ENCODE measurements at regions not wholly inside any gene's neighbourhood (a gene's known extent, or its start where the extent isn't known, plus 50 kb on each side); places are given as distances from the start of the nearest gene placed in this dataset.

DNA sequence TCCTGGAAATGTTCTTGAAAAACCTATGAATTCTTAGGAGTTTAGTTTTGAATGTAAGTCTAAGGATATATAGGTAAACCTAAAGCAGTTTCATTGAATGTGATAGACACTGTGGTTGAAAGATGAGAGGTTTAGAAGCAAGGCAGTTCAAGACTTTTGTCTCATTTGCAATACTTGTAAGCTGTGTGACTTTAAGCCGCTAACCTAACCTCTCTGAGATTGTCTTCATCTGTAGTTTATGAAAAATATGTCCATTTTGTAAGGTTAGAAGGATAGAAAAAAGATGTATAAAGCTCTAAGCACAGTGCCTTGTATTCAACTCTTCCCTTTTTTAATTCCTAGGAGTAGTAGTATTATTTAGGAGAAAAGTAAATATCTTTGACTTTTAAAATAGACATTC lies 306.6 kb upstream of the ARRDC4 start:
- no peak for DNase-seq

GRCh38 chr15:97654481-97655076 lies 305.9 kb upstream of the ARRDC4 start:
- no peak for DNase-seq

DNA sequence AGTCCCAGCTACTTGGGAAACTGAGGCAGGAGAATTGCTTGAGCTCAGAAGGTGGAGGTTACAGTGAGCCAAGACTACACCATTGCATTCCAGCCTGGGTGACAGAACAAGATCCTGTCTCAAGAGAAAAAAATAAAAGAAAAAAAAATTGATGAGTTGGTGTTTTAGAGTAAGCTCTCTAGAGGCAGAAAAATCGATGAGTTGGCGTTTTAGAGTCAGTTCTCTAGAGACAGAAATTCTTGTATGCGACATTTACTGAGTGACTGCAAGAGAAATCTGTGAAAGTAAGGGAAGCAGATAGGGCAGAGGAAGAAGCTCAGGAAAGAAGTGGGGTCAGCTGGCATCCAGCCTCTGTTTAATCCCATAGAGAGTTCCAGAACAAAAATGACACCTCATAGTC lies 298.7 kb upstream of the ARRDC4 start:
- no peak for DNase-seq

DNA sequence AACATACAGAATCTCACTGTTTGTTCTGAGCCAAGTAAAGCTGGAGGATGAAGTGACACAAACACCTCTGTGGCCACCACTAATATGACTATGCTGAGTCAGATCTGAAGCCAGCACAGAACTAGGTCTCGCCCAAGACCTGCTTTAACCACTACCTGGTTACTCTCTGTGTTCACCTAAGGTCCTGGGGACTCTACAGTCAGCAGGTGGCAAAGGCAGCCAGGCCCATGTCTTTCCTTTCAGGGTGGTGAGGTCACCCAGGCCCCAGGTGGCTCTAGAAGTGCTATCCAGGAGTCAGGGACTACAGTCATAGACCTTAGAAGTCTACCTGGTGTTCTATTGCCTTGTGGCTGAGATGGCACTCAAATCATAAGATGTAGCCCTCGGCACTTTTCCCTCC lies 287.9 kb upstream of the ARRDC4 start:
- no peak for DNase-seq

- no peak for DNase-seq
These were observed 281.8 kb upstream of the ARRDC4 start for GRCh38 chr15:97678656-97679055.

DNA sequence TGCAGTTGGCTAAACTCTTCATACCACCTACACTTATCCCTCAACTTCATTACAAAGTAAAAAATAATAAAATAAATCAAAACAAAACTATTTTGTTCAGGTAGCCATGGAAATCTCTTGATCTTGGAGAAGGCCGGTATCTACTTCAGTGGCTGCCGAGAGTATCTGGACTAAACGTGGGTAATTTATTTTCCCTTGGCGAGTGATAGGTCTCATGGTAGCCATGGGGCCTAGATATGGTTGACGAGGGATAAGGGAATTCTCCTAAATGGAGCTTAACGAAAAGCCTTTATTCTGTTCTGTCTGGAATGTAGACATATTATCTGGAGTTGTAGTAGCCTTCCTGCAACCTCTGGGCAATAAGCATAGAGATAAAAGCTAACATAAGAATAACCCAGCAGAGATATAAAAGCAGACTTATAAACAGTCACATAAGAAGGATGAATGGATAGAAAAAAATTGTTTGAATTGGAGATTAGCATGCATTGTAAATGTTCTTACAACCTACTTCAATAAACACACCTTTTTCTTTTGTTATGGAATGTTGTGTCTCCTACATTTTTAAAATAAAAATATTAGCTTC lies 281.3 kb upstream of the ARRDC4 start:
- no peak for DNase-seq

DNA sequence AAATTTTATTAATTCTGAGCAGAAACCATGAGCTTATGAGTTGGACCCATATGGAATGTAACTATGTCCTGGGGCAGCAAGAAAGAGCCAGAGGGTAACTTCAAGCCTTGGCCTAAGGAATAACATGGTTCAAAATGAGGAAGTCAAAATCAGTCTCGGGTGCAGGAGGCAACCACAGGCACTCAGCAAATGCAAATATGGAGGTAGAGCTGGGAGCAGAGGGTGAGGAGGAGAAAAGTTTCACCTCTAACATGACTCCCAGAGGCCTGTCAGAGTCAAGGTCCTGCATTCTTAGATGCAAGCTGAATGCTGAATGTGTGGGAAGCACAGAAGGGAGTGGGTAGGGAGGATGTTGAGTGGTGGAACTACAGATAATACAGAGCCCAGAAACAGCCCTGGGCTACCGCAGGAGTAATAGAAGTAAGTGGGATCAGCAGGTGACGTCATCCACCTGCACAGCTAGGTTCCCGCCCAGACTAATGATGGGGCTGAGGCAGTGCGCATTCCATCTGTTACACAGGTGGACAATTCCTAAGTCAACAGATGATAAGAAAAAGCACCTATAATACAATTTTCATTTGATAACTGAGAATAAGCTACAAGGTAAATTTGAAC lies 279.8 kb upstream of the ARRDC4 start:
- DNase-seq = no peak

GRCh38 chr15:97683831-97684230 lies 276.7 kb upstream of the ARRDC4 start:
- no peak for DNase-seq

DNA sequence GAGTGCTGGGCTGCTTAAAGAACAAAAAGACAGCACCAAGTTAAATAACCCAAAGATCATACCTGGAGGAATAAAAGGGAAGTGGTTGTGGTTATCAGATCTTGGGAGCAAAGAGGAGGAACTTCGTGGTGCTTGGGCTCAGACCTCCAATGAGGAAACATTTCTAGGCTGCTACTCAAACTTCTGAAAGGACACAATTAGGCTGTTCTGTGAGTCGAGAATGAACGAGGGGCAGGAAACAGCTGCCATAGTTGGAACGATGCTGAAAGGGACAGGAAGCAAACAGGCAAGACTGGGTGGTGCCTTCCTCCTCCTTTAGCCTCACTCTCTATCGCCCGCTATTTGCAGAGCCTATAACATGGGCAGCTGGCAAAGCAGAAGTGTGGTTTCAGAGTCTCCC lies 276.3 kb upstream of the ARRDC4 start:
- DNase-seq = no peak

DNA sequence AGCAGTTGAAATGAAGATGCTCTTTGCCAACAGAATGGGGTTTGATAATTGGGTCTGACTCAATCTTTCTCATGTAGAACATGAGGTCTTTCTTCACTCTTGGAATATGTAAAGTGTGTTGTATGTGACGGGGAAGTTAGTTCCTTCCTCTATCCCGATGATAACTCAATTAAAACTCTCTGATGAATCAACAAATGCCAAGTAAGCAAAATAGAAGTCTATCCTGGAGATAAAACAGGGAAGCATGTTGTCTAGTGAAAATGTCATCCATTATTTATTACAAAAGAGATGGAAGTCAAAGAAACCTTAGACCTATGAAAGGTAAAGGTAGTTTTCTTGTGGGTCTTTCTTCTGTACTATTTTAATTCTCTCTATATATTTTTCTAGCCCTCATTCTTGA lies 274.2 kb upstream of the ARRDC4 start:
- DNase-seq = no peak

GRCh38 chr15:97687654-97688053 lies 272.8 kb upstream of the ARRDC4 start:
- no peak for DNase-seq

DNA sequence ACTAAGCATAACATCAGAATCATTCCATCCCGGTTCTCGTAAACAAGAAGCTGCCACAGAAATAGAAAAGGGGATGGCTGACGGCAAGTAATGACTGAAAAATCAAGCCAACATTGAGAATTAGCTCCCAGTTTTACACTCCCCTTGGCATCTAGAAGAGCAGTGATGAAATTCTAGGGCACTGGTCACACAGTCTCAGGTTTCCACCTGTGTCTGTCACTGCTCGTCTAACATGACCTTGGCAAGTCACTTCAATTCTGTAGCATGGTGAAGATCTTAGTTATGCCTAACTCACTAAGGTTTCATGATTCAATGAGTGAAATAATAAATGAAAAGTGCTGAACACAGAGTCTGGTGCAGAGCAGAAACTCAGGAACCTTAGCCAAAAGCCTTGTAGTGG lies 272.3 kb upstream of the ARRDC4 start:
- DNase-seq = no peak

DNA sequence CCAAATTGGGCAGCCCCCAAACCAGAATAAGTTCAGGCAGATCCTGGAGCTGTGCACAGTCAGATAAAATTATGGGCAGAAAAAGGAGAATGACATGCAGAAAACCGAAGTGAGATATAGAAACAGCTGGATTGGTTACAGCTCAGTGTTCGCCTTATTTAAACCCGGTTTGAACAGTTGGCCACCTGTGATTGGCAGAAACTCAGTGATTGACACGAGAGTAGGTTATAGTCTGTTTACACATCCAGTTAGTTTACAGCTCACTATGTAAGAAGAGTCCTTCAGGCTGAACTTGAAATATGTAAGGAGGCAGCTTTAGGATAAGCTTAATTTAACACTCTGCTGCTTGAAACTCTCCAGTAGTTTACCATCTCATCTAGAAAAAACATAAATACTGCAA lies 271.6 kb upstream of the ARRDC4 start:
- DNase-seq = no peak

DNA sequence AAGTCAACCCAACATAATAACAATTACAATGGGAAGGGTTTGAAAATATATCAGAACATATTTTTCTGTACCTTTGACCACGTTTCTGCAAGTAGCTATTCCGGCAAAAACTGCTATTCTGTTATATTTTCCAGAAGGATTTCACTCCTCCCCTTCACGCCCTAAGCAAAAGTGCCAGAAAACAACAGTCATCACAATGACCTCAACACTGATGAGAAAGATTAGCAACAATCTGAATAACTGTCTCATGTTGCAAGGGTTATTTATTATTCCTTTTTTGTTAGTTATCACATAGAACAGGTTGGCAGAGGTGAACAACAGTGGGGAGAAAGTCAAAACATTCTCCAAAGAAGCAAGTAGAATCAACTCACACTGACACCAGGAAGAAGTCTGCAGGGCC lies 269.4 kb upstream of the ARRDC4 start:
- DNase-seq = no peak

- DNase-seq = no peak
These were observed 268.7 kb upstream of the ARRDC4 start for GRCh38 chr15:97691799-97692198.

- DNase-seq = no peak
These were observed 268.0 kb upstream of the ARRDC4 start for GRCh38 chr15:97692301-97693015.

DNA sequence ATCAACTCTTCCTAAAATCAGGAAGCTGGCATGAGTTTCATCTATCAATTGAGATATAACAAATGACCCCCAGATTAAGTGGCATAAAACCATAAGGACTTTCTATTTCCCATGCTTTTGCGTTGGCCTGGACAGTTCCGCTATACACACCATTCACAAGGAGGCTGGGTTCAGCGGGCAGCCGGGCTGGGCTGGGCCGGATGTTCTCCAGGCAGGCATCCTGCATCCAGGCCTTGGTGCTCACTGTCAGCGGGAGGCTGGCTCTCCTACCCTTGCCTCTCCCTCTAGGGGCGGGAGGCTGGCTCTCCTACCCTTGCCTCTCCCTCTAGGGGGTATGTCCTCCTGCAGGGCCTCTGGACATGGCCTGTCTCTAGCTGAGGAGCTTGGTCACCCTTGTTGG lies 266.0 kb upstream of the ARRDC4 start:
- DNase-seq = no peak

DNA sequence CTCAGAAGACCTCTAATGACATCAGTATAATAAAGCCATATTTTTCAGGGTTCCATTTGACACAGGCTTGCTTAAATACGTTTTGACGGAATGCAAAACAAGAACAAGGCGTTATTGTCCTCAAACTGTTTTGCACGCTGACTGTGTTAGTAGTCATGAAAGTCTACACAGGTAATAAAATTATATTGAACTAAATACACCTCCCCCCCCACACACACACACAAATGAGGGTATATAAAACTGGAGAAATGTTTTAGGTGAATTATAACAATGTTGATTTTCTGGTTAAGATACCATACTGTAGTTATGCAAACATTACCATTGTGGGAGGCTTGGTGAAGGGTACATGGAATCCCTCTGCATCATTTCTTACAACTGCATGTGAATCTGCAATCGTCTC lies 257.1 kb upstream of the ARRDC4 start:
- no peak for DNase-seq

- no peak for DNase-seq
These were observed 254.4 kb upstream of the ARRDC4 start for GRCh38 chr15:97706059-97706458.

DNA sequence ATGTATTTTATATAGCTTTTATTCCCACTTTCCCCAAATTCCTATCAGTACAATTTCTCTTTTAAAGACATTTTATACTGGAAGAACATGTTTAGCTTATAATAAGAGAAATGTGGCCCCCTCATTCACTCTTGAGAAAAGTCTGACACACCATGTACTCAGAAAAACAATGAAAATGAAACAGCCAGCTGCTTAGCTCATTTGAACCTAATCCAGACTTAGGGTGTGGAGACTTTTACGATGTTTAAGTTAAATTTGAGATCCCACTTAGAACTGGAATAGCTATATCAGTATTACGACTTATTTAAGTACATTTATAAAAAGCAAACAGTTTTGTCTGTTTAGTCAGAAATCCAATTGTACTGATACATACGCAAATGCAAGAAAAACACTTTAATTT lies 252.3 kb upstream of the ARRDC4 start:
- no peak for DNase-seq

DNA sequence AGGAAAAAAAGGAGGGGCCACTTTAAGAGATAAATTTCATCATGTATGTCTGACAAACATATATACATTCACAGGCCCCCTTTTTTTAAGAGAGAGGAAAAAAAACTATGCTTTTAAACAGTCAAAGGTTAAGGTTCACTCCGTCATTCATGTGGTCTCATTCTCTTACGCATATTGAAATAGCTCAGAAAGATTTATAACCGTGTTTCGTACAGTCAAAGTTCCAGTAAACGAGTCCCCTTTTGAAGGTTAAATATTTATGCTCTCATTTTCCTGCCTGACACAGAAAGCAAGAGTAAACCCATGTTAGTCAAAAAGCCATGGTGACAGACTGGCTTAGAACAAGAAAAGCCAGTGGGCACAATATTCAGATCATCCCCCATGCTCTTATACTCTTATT lies 248.0 kb upstream of the ARRDC4 start:
- DNase-seq = no peak

GRCh38 chr15:97717806-97718205 lies 242.7 kb upstream of the ARRDC4 start:
- no peak for DNase-seq

- DNase-seq = no peak
These were observed 242.0 kb upstream of the ARRDC4 start for GRCh38 chr15:97718509-97718908.

DNA sequence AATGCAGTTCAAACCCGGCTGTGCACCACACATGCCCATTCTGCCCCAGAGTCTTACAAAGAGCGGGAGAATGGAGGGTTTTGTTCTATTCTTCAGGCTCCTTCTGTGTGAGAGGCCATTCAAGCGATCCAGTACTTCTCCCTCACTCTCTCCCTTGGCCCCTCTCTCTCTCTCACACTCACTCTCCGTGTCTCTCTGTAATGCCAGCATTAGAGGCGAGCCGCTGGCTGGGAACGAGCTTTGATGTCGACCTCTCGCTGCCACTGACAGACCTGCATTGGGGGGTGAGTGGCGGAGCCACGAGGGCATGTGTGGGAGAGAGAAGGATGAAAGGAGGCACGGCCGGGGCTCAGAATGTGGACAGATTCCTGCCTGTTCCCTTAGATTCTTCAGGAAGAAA lies 231.7 kb upstream of the ARRDC4 start:
- no peak for DNase-seq

All from inflammatory macrophage (primary cell).